ENCODE measurements at regions not wholly inside any gene's neighbourhood (a gene's known extent, or its start where the extent isn't known, plus 50 kb on each side); places are given as distances from the start of the nearest gene placed in this dataset.

- TF ChIP-seq POLR2A (IDR thresholded peaks at IDR 0.05) (no peak), CTCF (IDR thresholded peaks at IDR 0.05) (no peak)
Observed at GRCh38 chr7:115805458-115805857, 225.1 kb downstream of the TFEC start.

All from ovary (tissue), 3 donors.